H9 (cell line): ENCODE measurements at regions not wholly inside any gene's neighbourhood (a gene's known extent, or its start where the extent isn't known, plus 50 kb on each side); places are given as distances from the start of the nearest gene placed in this dataset.

ENCODE experiments used
- DNase-seq: peaks from one replicate; pipeline ENCODE4 v3.0.0-alpha.2; 2017
- H2AFZ ChIP-seq: one replicate; pipeline ENCODE4 v1.6.1; 2013; ENCODE audit warnings: mild to moderate bottlenecking, low read length, control low read depth, moderate library complexity
- H2AK5ac ChIP-seq: 2 replicates; pipeline ENCODE4 v1.6.1; 2013; ENCODE audit warnings: low read length, control low read depth, mixed read lengths; ENCODE audit not compliant: insufficient read length
- H2BK120ac ChIP-seq: one replicate; pipeline ENCODE4 v1.6.1; 2013; ENCODE audit warnings: low read depth, mild to moderate bottlenecking, low read length, control low read depth, inconsistent platforms; ENCODE audit not compliant: poor library complexity, severe bottlenecking
- H2BK12ac ChIP-seq: 2 replicates; pipeline ENCODE4 v1.6.1; 2013; ENCODE audit warnings: low read length, control low read depth, mixed read lengths, low read depth; ENCODE audit not compliant: insufficient read length
- H2BK15ac ChIP-seq: 2 replicates; pipeline ENCODE4 v1.6.1; 2013; ENCODE audit warnings: low read depth, low read length, control low read depth
- H2BK20ac ChIP-seq: one replicate; pipeline ENCODE4 v1.6.1; 2013; ENCODE audit warnings: low read depth, mild to moderate bottlenecking, low read length, control low read depth, inconsistent platforms; ENCODE audit not compliant: poor library complexity, severe bottlenecking
- H2BK5ac ChIP-seq: 2 replicates; pipeline ENCODE4 v1.6.1; 2013; ENCODE audit warnings: low read length, control low read depth, mixed read lengths; ENCODE audit not compliant: insufficient read length
- H3K14ac ChIP-seq: 2 replicates; pipeline ENCODE4 v1.6.1; 2013; ENCODE audit warnings: low read length, control low read depth; ENCODE audit not compliant: insufficient read depth
- H3K18ac ChIP-seq: 2 replicates; pipeline ENCODE4 v1.6.1; 2013; ENCODE audit warnings: low read depth, mild to moderate bottlenecking, mixed read lengths, low read length, control low read depth; ENCODE audit not compliant: insufficient read length
- H3K23ac ChIP-seq: 2 replicates; pipeline ENCODE4 v1.6.1; 2013; ENCODE audit warnings: low read length, control low read depth, mixed read lengths, low read depth; ENCODE audit not compliant: insufficient read length
- H3K23me2 ChIP-seq: 2 replicates; pipeline ENCODE4 v1.6.1; 2013; ENCODE audit warnings: low read depth, mild to moderate bottlenecking, mixed read lengths, low read length, control low read depth; ENCODE audit not compliant: insufficient read length, poor library complexity, severe bottlenecking
- H3K27ac ChIP-seq: 2 replicates; pipeline ENCODE4 v1.5.1; 2013; ENCODE audit warnings: low read length, control low read depth, mixed read lengths, low read depth; ENCODE audit not compliant: insufficient read length
- H3K27me3 ChIP-seq: 2 replicates; pipeline ENCODE4 v1.6.1; 2013; ENCODE audit warnings: low read length, control low read depth, inconsistent platforms; ENCODE audit not compliant: insufficient read depth
- H3K4ac ChIP-seq: 2 replicates; pipeline ENCODE4 v1.6.1; 2013; ENCODE audit warnings: low read depth, mild to moderate bottlenecking, control low read depth, inconsistent platforms, low read length, moderate library complexity
- H3K4me1 ChIP-seq: 2 replicates; pipeline ENCODE4 v1.6.1; 2013; ENCODE audit warnings: low read length, control low read depth, inconsistent platforms; ENCODE audit not compliant: insufficient read depth
- H3K4me2 ChIP-seq: 2 replicates; pipeline ENCODE4 v1.6.1; 2013; ENCODE audit warnings: low read length, control low read depth, mixed read lengths; ENCODE audit not compliant: insufficient read length, insufficient read depth
- H3K56ac ChIP-seq: 2 replicates; pipeline ENCODE4 v1.6.1; 2013; ENCODE audit warnings: low read depth, mild to moderate bottlenecking, mixed read lengths, low read length, control low read depth; ENCODE audit not compliant: insufficient read length
- H3K79me1 ChIP-seq: 2 replicates; pipeline ENCODE4 v1.6.1; 2013; ENCODE audit warnings: low read depth, mild to moderate bottlenecking, moderate library complexity, low read length, control low read depth, inconsistent platforms; ENCODE audit not compliant: insufficient read depth, poor library complexity, severe bottlenecking
- H3K79me2 ChIP-seq: 2 replicates; pipeline ENCODE4 v1.6.1; 2013; ENCODE audit warnings: low read length, control low read depth, inconsistent platforms; ENCODE audit not compliant: insufficient read depth
- H3K9ac ChIP-seq: 2 replicates; pipeline ENCODE4 v1.6.1; 2013; ENCODE audit warnings: low read length, control low read depth, mixed read lengths; ENCODE audit not compliant: insufficient read length; ENCODE audit errors: extremely low read depth
- H3K9me3 ChIP-seq: one replicate; pipeline ENCODE4 v1.6.1; 2013; ENCODE audit warnings: low read depth, low read length, inconsistent platforms; ENCODE audit not compliant: control insufficient read depth
- H3T11ph ChIP-seq: one replicate; pipeline ENCODE4 v1.6.1; 2013; ENCODE audit warnings: mild to moderate bottlenecking, low read length, control low read depth, inconsistent platforms
- H4K20me1 ChIP-seq: one replicate; pipeline ENCODE4 v1.6.1; 2013; ENCODE audit not compliant: control insufficient read depth, insufficient read length, insufficient read depth
- H4K5ac ChIP-seq: 2 replicates; pipeline ENCODE4 v1.6.1; 2013; ENCODE audit warnings: low read depth, mild to moderate bottlenecking, mixed read lengths, low read length, control low read depth; ENCODE audit not compliant: insufficient read length
- H4K8ac ChIP-seq: replicated peaks from 2 replicates; pipeline ENCODE4 v1.6.1; 2013; ENCODE audit warnings: low read length, control low read depth, mixed read lengths, low read depth; ENCODE audit not compliant: insufficient read length
- H4K91ac ChIP-seq: 2 replicates; pipeline ENCODE4 v1.6.1; 2013; ENCODE audit warnings: low read depth, mild to moderate bottlenecking, moderate library complexity, mixed read lengths, low read length, control low read depth; ENCODE audit not compliant: insufficient read length
- H3K27ac Mint-ChIP-seq, 3 experiments: 2 replicates in 2 of 3; 3 replicates in 1 of 3; pipeline ENCODE4 v1.8.0; 2020 to 2021; ENCODE audit warnings: mixed read lengths in 3 of 3, mild to moderate bottlenecking in 1 of 3, moderate library complexity in 1 of 3
- H3K27me3 Mint-ChIP-seq: 2 replicates; pipeline ENCODE4 v1.8.0; 2021; ENCODE audit warnings: low read depth, mild to moderate bottlenecking, moderate library complexity, mixed read lengths
- H3K36me3 Mint-ChIP-seq, 3 experiments: 2 replicates in 2 of 3; 3 replicates in 1 of 3; pipeline ENCODE4 v1.8.0; 2020 to 2021; ENCODE audit warnings: low read depth in 3 of 3, mixed read lengths in 3 of 3; ENCODE audit not compliant: insufficient read depth in 1 of 3
- H3K4me1 Mint-ChIP-seq, 2 experiments: 2 replicates each; pipeline ENCODE4 v1.8.0; 2020; ENCODE audit warnings: mixed read lengths in 2 of 2
- H3K4me3 Mint-ChIP-seq, 2 experiments: 2 replicates in 1 of 2; 3 replicates in 1 of 2; pipeline ENCODE4 v1.8.0; 2020 to 2021; ENCODE audit warnings: mild to moderate bottlenecking in 2 of 2, mixed read lengths in 2 of 2, moderate library complexity in 1 of 2
- H3K9me3 Mint-ChIP-seq, 2 experiments: 2 replicates in 1 of 2; 3 replicates in 1 of 2; pipeline ENCODE4 v1.8.0; 2020; ENCODE audit warnings: mild to moderate bottlenecking in 2 of 2, mixed read lengths in 2 of 2, moderate library complexity in 1 of 2
- CTCF ChIP-seq: fragments of 200-600 bp; sonication (generic); conservative IDR thresholded peaks from 3 replicates; pipeline ENCODE4 v1.8.0; 2021; ENCODE audit warnings: antibody characterized with exemption, mild to moderate bottlenecking
- WGBS: extraction: QIAGEN DNeasy Blood & Tissue Kit; methylation state at CpG from one replicate; pipeline ENCODE4 v1.1.7; 2013; ENCODE audit warnings: missing lambda C conversion rate, low lambda C conversion rate, mixed read lengths; ENCODE audit not compliant: insufficient read length; ENCODE audit errors: extremely low coverage; 5-methylcytosine and 5-hydroxymethylcytosine counted together

DNA sequence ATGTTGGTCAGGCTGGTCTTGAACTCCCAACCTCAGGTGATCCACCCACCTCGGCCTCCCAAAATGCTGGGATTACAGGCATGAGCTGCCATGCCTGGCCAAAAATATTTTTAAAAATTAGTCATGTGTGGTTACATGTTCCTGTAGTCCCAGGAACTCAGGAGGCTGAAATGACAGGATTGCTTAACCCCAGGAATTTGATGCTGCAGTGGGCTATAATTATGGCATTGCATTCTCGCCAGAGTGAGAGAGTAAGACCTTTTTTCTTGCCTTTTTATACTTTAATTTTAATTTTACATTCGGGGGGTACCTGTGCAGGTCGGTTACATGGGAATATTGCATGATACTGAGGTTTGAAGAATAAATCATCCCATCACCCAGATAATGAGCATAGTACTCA is 86.6 kb upstream of the ZNF92 start:
- Histone ChIP-seq H3K4ac (no peak overlapping the region), H4K20me1 (no peaks in the 10 kb centered on the region), H4K5ac (no peak overlapping the region), H2BK15ac (no peak overlapping the region), H3K56ac (no peak overlapping the region), H3K4me1 (no peaks in the 10 kb centered on the region), H2AFZ (no peak overlapping the region), H3K23ac (no peak overlapping the region), H2BK20ac (no peak overlapping the region), H2BK5ac (no peak overlapping the region), H3K27me3 (no peaks in the 10 kb centered on the region), H3K79me1 (no peaks in the 10 kb centered on the region), H3K79me2 (no peaks in the 10 kb centered on the region), H3K14ac (no peak overlapping the region), H4K8ac (no peak overlapping the region), H2BK12ac (no peak overlapping the region), H3K18ac (no peak overlapping the region), H2AK5ac (no peak overlapping the region), H2BK120ac (no peak overlapping the region), H3K9ac (no peak overlapping the region), H3K9me3 (no peaks in the 10 kb centered on the region), H3T11ph (no peak overlapping the region), H3K27ac (no peak overlapping the region), H3K23me2 (no peaks in the 10 kb centered on the region), H3K4me2 (no peak overlapping the region), H4K91ac (no peak overlapping the region)
- Mint-ChIP-seq H3K27me3 (no peaks in the 10 kb centered on the region), H3K4me3 (no peak overlapping the region), H3K36me3 (peaks cover 0 to 5% (median 1%) of the 10 kb centered on the region in 3 experiments; a peak in 3 of 7 replicates), H3K27ac (peak overlapping the region in 1 of 3 experiments; percentile 11; a peak in 1 of 7 replicates), H3K4me1 (peaks cover 0 to 12% of the 10 kb centered on the region in 2 experiments), H3K9me3 (peaks cover 0 to under 1% of the 10 kb centered on the region in 2 experiments; a peak in 3 of 5 replicates)
- TF ChIP-seq CTCF: no peak
- no peak for DNase-seq
- no CpG with 5 or more reads among the region's 4 CpGs for WGBS
